ENCODE measurements at regions not wholly inside any gene's neighbourhood (a gene's known extent, or its start where the extent isn't known, plus 50 kb on each side); places are given as distances from the start of the nearest gene placed in this dataset.

GRCh38 chrX:25648790-25649189 lies 489.4 kb upstream of the MAGEB18 start:
- no peaks in the 10 kb centered on the region for H3K4me1 ChIP-seq (ENCODE audit: insufficient read depth, low read length, poor library complexity, severe bottlenecking)
- BruUV-seq (replicated peaks), result no TSS peak
- no peaks in the 10 kb centered on the region for H3K9me2 ChIP-seq (ENCODE audit: insufficient read depth, low read length)
- no peaks in the 10 kb centered on the region for H3K79me2 ChIP-seq (ENCODE audit: insufficient read depth, low read depth, low read length)
- CTCF ChIA-PET (ENCODE audit: unreplicated experiment), result no interaction called here
- H3K9me3 ChIP-seq (ENCODE audit: low read length), result no peaks in the 10 kb centered on the region
- no peak overlapping the region for H3K4me3 ChIP-seq (ENCODE audit: low read depth, low read length, poor library complexity, severe bottlenecking)
- H4K20me1 ChIP-seq (ENCODE audit: insufficient read depth, low read length), result no peaks in the 10 kb centered on the region
- TF ChIP-seq CTCF (conservative IDR thresholded peaks at IDR 0.05; ENCODE audit: low read length), result no peak
- TF ChIP-seq EZH2phosphoT487 (IDR thresholded peaks at IDR 0.05; ENCODE audit: borderline replicate concordance, low read depth, low read length), result no peak
- no peaks in the 10 kb centered on the region for H3K36me3 ChIP-seq (ENCODE audit: insufficient read depth, low read length)
- intact Hi-C loops (cut with micrococcal nuclease; ENCODE audit: unreplicated experiment), result no loop called here
- H2AFZ ChIP-seq (ENCODE audit: low read length), result no peak overlapping the region
- no peak for DNase-seq (ENCODE audit: low spot score)
- POLR2A ChIA-PET, result no interaction called here
- no peak overlapping the region for H3K27ac ChIP-seq (ENCODE audit: low read depth, low read length, poor library complexity, severe bottlenecking)
- no peak overlapping the region for H3K4me2 ChIP-seq (ENCODE audit: low read length)

DNA sequence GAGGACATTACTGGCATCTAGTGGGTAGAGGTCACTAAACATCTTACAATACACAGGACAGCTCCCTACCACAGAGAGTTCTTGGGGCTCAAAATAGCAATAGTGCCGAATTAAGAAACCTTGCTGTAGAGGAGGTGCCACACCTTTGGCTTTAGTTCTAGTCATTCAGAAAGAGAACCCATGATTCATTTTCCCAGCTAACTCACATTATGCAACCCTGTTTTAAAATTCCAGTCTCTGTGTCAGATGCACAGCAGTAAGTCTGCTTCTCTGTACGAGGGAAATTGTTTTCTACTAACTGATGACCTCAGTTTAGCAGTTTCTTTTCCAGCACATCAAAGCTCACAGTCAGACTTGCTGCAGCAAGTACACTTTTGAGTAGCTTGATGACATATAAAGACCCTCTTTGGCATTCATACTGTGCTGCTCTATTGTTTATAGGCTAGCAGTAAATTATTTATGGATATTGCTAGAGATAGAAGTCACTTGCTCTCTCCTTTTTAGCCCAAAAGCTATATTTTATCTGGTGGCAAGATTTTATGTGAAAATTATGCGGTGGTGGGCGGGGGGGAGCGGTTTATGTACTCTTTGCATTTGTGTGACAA lies 487.8 kb upstream of the MAGEB18 start:
- H3K9me2 ChIP-seq (ENCODE audit: insufficient read depth, low read length), result no peaks in the 10 kb centered on the region
- no peak overlapping the region for H3K4me2 ChIP-seq (ENCODE audit: low read length)
- TF ChIP-seq CTCF (conservative IDR thresholded peaks at IDR 0.05; ENCODE audit: low read length), result no peak
- no peak for TF ChIP-seq EZH2phosphoT487 (IDR thresholded peaks at IDR 0.05; ENCODE audit: borderline replicate concordance, low read depth, low read length)
- H3K9me3 ChIP-seq (ENCODE audit: low read length), result no peaks in the 10 kb centered on the region
- no peaks in the 10 kb centered on the region for H3K4me1 ChIP-seq (ENCODE audit: insufficient read depth, low read length, poor library complexity, severe bottlenecking)
- H3K27ac ChIP-seq (ENCODE audit: low read depth, low read length, poor library complexity, severe bottlenecking), result no peak overlapping the region
- CTCF ChIA-PET (ENCODE audit: unreplicated experiment), result no interaction called here
- no TSS peak for BruUV-seq (replicated peaks)
- intact Hi-C loops (cut with micrococcal nuclease; ENCODE audit: unreplicated experiment), result no loop called here
- no peak overlapping the region for H3K4me3 ChIP-seq (ENCODE audit: low read depth, low read length, poor library complexity, severe bottlenecking)
- POLR2A ChIA-PET, result no interaction called here
- H4K20me1 ChIP-seq (ENCODE audit: insufficient read depth, low read length), result no peaks in the 10 kb centered on the region
- no peaks in the 10 kb centered on the region for H3K79me2 ChIP-seq (ENCODE audit: insufficient read depth, low read depth, low read length)
- H3K36me3 ChIP-seq (ENCODE audit: insufficient read depth, low read length), result no peaks in the 10 kb centered on the region
- no peak overlapping the region for H2AFZ ChIP-seq (ENCODE audit: low read length)
- no peak for DNase-seq (ENCODE audit: low spot score)

DNA sequence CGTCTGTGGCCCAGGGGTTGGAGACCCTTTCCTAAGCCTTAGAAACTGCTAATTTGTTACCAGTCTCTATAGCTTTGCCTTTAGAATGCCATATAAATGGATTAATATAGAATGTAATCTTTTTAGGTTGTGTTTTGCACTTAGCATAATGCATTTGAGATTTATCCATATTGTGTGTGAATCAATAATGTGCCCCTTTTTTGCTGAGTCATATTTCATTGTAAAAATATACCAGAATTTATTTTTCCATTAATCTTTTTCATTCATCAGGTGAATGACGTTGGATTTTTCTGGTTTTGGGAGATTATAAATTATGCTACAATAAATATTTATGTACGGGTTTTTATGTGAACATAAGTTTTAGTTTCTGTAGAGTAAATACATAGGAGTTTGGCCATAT lies 478.8 kb upstream of the MAGEB18 start:
- H2AFZ ChIP-seq (ENCODE audit: low read length), result no peak overlapping the region
- H3K79me2 ChIP-seq (ENCODE audit: insufficient read depth, low read depth, low read length), result no peaks in the 10 kb centered on the region
- no peaks in the 10 kb centered on the region for H3K9me2 ChIP-seq (ENCODE audit: insufficient read depth, low read length)
- no TSS peak for BruUV-seq (replicated peaks)
- ChIA-PET POLR2A (no interaction called here), CTCF (ENCODE audit: unreplicated experiment) (no interaction called here)
- no peaks in the 10 kb centered on the region for H3K9me3 ChIP-seq (ENCODE audit: low read length)
- no peaks in the 10 kb centered on the region for H4K20me1 ChIP-seq (ENCODE audit: insufficient read depth, low read length)
- intact Hi-C loops (cut with micrococcal nuclease; ENCODE audit: unreplicated experiment), result no loop called here
- H3K36me3 ChIP-seq (ENCODE audit: insufficient read depth, low read length), result no peaks in the 10 kb centered on the region
- no peak for DNase-seq (ENCODE audit: low spot score)
- TF ChIP-seq CTCF (conservative IDR thresholded peaks at IDR 0.05; ENCODE audit: low read length), result no peak
- no peak for TF ChIP-seq EZH2phosphoT487 (IDR thresholded peaks at IDR 0.05; ENCODE audit: borderline replicate concordance, low read depth, low read length)
- no peaks in the 10 kb centered on the region for H3K4me1 ChIP-seq (ENCODE audit: insufficient read depth, low read length, poor library complexity, severe bottlenecking)
- H3K27ac ChIP-seq (ENCODE audit: low read depth, low read length, poor library complexity, severe bottlenecking), result no peak overlapping the region
- H3K4me2 ChIP-seq (ENCODE audit: low read length), result no peak overlapping the region
- H3K4me3 ChIP-seq (ENCODE audit: low read depth, low read length, poor library complexity, severe bottlenecking), result no peak overlapping the region
